HG03571 (cell line): ENCODE measurements at regions not wholly inside any gene's neighbourhood (a gene's known extent, or its start where the extent isn't known, plus 50 kb on each side); places are given as distances from the start of the nearest gene placed in this dataset.
"Not testable (repeated sequence)": the region's sequence is repeated elsewhere in the genome, so short reads cannot be mapped to it uniquely, and the experiment has no call there.

Source experiments
- ATAC-seq: cut with Tn5 transposase; IDR thresholded peaks from one replicate; pipeline ENCODE4 v1.9.1; 2021; ENCODE audit not compliant: unreplicated experiment

DNA sequence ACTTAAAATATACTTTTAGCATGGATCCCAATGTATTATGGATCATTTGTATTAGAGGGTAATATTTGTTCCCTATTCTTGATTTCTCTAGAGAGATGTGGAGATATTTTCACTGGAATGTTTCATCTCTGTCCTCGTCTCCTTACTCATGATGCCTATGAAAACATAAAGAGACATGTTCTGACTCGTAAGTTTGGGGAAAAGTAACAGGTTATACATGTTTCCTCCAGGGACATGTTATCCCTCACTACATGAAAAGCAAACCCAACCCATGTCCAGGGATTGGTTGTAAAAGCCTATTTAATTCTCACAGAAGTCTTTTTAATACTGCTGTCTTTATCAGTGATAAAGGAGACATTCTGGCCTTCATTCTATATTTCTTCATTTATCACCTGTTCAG lies 621.4 kb downstream of the GABRG1 start:
- ATAC-seq: no peak

DNA sequence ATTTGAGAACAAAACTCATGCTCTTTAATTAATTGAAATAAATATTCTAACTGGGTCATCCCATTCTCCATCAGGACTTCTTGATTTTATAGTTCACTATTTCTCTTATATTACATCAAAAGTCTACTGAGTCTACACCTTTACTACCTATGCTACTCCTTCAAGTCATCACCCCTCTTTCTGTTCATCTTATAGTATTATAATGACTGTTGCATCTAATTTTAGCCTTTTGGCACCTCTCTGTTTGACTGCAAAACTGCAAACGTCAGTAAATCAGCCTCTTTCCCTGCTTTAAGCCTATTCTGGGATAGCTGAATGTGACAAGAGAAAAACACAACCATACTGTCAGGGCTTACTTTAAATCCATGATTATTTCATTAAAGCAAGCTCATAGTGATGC lies 639.1 kb downstream of the GABRG1 start:
- ATAC-seq: no peak

DNA sequence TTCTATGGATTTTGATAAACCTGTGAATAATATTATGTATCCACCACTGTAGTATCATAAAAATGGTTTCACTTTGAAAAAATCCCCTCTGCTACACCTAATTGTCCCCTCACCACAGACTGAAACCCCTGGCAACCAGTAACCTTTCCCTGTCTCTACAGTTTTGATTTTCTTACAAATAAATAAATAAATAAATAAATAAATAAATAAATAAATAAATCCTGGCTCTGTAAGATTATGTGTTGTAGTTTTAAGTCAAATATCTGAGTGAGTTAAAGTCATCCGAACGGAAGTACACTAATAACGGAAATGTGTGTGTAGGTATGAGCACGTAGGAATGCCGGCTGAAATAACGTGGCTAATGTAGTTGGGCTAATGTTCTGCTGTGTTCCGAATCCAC lies 641.5 kb downstream of the GABRG1 start:
- no peak for ATAC-seq

DNA sequence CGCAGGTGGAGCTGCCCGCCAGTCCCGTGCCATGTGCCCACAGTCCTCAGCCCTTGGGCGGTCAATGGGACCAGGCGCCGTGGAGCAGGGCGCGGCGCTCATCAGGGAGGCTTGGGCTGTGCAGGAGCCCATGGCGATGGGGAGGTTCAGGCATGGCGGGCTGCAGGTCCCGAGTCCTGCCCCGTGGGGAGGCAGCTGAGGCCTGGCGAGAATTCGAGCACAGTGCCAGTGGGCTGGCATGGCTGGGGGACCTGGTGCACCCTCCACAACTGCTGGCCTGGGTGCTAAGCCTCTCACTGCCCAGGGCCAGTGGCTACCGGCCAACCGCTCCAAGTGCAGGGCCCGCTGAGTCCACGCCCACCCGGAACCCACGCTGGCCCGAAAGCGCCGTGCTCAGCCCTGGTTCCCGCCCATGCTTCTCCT lies 646.5 kb downstream of the GABRG1 start:
- no peak for ATAC-seq

DNA sequence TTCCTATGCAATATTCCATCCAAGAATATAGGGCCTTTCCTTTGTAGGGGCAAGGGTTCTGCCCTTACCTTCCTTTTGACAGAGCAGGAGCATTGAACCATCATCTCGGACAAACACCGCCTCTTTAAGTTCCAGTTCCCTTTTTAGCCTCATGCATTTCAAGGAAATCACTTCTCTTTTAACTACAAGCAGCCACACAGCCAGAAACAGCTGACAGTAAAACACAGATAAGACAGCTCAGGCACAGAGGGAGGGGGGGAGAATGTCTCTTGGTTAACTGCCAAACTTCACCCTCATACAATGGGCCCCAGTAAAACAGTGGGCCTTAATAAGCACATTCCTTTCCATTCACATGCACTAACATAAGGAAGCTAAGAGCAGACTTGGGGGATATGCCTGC lies 648.3 kb downstream of the GABRG1 start:
- no peak for ATAC-seq

DNA sequence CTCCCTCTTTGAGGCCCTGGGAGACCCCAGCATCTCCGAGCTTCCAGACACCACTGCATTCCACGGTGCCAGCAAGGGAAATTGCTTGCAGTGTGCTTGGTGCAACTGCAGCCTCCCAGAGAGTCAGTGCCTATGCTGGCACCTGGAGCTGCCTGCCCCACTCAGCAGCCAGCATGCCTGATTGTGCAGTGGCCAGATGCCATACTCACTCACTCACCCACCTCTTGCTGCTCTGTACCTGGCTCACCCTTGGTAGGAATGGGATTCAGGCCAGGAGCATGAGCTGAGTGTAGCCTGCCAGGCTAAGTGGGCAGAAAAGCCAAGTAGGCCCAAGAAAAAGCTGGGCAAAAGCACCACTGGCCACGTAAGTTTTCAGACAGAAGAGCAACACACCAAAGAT lies 651.4 kb downstream of the GABRG1 start:
- no peak for ATAC-seq

DNA sequence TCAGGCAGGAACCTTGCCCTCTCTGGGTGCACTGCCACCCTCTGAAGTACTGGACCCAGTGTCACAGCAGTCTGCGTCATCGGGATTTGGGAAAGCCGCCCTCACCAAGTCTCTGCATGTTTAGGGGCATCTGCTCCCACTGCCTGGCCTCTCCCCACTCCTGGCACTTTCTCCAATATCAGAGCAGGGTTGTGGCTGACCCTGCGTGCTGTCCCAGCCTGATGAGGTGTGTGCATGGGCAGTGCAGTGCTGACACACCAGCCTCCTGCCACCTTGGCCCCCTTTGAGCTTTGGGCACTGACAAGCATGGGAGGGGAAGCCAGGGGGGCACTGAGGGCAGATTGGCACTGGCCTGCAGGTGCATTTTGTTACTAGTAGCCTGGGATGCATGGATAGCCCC lies 652.5 kb downstream of the GABRG1 start:
- no peak for ATAC-seq

DNA sequence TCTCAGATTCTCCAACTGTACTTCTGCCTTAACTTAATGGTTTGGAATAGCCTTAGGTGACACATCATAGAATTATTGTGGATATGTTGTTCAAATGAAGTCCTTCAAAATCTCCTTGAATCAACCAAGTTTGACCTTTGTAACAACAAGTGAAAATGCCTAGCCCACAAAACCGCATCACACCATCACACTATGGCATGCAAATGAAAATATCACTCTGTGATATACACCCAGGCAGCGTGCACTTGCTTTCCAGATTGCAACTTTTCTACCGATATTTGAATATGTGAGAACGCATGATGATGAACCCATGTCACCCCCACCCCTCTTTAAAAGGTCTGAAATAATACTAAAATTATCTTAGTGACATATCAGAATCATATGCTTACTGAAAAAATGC lies 656.7 kb downstream of the GABRG1 start:
- no peak for ATAC-seq

DNA sequence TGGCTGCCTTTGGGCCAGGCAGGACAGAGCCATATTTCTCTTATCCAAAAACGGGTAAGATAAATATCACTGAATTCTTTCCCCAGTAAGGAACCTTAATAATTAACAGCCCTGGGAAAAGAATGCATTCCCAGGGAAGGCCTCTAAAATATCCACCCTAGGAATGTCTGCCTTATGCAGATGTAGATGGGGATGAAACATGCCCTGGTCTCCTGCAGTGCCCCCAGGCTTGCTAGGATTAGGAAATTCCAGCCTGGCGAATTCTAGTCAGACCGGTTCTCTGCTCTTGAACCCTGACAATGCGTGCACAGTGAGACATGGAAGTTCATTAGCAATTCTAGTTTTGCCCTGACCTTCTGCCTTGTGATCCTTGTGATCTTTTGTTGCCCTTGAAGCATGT lies 663.7 kb downstream of the GABRG1 start:
- ATAC-seq: not testable (repeated sequence)

DNA sequence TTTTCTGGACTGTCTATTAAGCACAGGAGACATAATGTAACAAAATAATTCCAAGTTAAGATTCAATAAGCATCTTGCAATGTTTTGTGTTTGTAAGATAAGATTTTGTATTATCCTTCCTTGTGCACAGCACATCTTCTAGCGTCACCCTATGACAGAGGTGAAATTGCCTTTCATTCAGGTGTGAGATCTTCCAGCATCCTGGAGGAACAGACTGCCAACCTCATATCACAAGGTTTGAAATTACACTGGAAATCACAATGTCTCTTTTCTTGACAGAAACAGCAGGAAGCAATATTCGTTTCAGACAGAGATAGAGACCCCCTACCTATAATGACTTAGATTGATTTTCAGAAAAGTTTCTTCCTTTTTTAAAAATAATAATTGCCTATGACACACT lies 668.6 kb downstream of the GABRG1 start:
- no peak for ATAC-seq

DNA sequence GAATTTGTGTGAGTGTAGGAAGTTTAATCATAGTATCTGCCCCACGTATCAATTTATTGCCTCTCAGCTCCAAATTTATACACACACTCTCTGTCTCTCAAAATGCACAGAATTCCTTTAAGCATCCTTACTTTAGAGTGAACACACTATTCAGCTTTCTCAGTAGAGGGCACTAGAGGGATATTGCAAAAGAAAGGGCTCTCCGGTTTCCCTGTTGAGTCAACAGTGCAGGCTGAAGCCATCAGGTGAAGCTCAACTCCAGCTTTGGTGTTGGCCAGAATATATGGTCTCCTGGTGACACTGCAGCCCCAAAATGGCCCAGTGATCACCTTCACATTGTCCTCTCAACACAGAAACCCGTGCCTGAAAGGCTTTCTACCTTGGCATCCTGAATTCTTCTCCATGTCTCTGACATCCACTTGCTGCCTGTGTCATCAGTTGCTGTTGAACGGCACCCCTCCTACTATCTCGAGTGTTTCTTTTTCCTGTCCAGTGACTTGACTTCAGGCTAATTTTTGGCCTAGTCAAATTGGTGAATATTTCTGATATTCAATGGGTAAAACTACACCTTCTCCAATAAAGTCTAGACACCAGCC lies 670.5 kb downstream of the GABRG1 start:
- ATAC-seq: no peak

DNA sequence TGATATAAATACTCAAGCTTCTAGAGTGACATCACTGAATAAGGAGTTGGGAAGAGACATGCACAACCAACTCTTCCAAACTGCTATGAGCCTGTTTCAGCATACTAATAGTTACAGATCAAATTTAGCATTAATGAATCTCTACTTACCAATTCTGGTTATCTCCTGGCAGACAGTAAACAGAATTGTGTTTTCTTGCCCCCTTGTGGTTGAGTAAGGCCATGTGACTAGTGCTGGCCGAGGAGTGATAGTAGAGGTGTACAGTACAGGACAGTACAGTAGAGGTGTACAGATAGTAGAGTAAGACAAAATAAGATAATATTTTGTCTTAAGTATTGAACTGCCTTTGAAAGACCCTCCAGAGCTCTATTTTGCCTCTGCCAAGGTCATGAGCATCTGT lies 681.4 kb downstream of the GABRG1 start:
- ATAC-seq: no peak

DNA sequence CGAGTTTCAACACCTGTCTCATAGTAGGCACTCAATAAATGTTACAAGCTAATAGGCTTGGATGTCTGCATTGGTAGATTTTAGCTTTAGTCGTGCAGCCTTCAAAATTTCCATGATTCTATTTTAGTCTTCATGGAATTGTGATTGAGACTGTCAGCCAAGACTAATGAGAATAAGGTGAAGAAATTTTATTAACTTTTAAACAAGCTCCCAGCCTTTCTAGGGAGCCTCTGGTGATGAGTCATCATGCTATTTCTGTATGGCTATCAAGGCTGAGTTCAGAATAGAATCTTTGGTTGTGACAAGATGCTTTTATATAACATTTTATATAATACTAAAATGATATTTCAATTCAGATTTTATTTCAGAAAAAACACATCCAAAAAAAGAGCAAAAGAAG lies 685.8 kb downstream of the GABRG1 start:
- no peak for ATAC-seq

DNA sequence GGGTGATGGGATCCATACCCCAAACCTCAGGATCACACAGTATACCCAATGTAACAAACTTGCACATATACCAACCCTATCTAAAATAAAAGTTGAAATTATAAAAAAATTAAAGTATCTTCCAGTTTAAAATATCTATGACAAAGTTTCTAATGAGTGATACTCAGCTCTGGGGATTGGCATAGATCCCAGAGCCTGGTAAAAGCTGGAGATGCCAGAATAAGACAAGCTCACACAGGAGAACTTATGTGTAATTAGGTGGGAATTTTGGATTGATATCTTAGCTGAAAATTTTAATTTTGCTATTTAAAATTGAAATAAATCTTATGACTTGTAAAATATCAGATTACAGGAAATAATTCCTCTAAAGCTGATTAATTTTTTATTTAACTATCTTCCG lies 686.5 kb downstream of the GABRG1 start:
- ATAC-seq: no peak

DNA sequence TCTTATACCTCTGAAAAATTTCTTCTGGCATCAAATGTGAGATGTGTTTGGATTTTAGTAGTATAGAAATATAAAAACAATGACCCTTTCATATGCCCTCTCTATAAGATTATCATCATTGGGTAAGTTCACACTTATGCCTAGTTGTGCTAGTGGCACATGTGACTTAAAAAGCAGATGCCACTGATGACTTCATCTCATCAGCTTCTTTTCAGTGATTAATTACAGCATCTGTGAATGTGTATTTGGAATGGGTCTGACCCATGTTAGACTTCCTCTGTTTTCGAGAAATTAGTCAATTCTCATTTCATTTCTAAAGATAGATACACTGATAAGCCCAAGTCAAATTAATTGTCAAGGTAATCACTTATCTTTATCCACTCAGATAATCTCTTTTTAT lies 698.7 kb downstream of the GABRG1 start:
- ATAC-seq: no peak

DNA sequence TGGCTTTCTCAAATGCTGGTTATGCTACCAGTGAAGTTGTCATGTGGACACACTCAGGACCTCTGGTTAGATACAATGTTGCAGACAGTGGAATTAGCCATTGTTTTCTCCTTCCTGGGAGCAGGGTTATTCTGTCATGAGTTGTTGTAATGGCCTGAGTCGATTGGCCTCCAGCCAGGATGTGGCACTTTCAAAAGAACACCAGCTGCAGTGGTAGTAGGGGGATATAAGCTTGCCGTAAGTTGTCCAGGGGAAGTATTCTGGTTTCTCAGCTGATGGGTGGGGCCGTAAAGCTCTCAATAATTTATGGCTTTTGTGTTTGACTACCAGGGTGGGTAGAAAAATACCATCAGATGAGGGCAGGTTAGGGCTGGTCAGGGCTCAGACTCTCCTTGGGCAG lies 697.5 kb upstream of the GNPDA2 start:
- ATAC-seq: no peak

DNA sequence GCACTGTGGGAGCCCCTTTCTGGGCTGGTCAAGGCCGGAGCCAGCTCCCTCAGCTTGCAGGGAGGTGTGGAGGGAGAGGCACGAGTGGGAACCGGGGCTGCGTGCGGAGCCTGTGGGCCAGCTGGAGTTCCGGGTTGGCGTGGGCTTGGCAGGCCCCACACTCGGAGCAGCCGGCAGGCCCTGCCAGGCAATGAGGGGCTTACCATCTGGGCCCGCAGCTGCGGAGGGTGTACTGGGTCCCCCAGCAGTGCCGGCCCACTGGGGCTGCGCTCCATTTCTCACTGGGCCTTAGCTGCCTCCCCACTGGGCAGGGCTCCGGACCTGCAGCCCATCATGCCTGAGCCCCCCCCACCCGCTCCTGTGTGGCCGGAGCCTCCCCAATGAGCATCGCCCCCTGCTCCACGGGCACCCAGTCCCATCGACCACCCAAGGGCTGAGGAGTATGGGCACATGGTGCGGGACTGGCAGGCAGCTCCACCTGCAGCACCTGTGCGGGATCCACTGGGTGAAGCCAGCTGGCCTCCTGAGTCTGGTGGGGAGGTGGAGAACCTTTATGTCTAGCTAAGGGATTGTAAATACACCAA lies 693.8 kb upstream of the GNPDA2 start:
- ATAC-seq: not testable (repeated sequence)

DNA sequence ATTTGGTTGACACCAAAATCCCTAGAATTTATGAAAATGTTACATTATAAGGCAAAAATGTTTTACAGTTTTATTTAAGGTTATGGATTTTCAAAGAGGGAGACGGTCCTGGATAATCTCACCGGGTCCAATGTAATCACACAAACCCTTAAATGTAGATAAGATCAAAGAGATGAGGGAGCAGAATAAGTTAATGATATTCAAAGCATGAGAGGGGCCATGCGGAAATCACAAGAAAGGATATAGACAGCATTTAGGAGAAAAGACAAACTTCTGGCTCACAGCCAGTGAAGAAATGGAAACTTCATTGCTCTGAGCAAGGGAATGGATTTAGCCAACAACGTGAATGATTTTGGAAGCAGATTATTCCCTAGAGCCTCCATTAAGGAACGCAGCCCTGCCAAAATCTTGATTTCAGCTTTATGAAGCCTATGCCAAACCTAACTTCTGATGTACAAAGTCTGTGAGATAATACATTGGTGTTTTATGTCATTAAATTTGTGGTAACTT lies 684.4 kb upstream of the GNPDA2 start:
- ATAC-seq: no peak

DNA sequence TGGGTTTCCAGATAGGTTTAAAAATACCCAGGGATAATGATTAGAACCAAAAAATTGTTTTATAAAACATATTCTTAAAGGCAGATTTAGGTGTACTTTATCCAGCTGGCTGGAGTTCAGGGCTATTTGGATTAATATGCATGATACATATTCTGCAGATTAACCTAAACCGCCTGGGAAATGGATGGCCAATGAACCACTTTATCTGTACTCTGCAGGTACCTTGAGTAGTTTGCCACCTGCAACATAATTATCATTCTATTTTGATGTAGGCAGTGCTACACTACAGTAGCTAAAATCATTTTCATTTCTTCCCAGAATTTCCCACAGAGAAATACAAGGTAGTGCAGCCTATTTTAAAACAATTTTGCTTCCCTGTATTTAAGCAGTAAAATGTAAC lies 683.2 kb upstream of the GNPDA2 start:
- ATAC-seq: no peak

DNA sequence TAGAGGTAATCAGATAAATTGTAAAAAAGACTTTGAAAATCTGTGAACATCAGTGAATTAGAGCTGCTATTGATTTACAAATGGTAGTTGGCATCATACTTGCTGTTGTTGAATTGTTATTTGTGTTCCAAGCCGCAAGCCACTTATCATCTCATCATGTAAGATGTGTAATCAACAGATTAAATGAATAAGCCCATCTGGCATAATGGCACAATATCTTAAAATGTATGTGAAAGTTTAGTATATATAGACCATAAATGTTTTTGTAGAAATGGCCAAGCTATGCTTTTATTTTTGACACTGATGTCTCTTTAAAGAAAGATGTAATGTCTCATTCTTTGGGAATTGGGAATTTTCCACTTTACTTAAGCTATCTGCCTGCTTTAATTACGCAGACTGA lies 682.6 kb upstream of the GNPDA2 start:
- ATAC-seq: no peak

DNA sequence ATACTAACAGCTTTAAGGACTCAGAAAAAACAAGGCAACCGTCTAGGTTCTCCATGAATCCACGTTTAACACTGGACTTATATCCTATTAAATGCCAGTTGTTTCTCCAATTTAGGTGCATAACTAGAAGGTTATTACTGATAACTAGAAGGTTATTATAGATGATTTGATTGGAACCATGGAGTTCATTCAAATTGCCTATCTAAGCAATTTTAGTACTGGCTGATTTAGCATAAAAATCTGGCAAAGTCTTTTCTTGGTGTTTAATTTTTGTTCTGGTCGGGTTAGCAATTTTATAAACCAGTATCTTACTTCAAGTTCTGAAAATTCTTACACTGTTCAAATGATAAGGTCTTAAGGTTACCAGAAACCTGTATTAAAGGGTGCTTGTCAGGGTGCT lies 672.8 kb upstream of the GNPDA2 start:
- no peak for ATAC-seq

DNA sequence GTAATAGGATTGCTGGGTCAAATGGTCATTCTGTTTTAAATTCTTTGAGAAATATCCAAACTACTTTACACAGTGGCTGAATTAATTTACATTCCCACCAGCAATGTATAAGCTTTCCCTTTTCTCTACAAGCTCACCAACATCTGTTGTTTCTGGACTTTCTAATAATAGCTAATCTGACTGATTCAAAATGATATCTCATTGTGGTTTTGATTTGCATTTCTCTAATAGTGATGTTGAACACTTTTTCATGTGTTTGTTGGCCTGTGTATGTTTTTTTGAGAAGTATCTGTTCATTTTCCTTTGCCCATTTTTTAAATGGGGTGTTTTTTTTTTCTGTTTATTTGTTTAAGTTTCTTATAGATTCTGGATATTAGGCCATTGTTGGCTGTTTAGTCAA lies 659.0 kb upstream of the GNPDA2 start:
- no peak for ATAC-seq

DNA sequence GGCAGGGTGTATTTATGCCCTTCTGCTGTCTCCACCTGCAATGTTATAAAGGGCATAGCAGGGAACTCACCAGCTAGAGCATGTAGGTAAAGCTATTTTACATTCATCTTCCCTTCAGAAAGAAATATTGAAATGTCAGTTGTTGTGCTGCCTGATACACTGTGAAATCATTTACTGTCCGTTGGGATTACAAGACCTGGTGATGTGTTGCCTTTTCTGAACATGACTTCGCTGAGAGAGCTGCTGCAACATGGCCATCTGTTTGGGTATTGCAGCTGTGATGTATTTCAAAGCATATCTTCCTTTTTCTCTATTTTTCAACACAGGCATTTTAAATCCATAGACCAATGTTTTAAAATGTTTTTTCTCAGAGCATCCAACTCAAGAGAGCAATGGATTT lies 644.1 kb upstream of the GNPDA2 start:
- ATAC-seq: no peak
